ENCODE measurements at regions not wholly inside any gene's neighbourhood (a gene's known extent, or its start where the extent isn't known, plus 50 kb on each side); places are given as distances from the start of the nearest gene placed in this dataset.

- H4K20me1 ChIP-seq (replicated peaks; ENCODE audit: control insufficient read depth, insufficient read depth, low read length) = no peaks in the 10 kb centered on the region
- POLR2A ChIA-PET = no interaction called here
- H3K27me3 ChIP-seq (ENCODE audit: control insufficient read depth in 2 of 2, insufficient read depth in 2 of 2, low read length in 2 of 2) = no peaks in the 10 kb centered on the region
- DNase-seq (ENCODE audit: extremely low read depth in 1 of 4, low spot score in 3 of 4) (no peak), ATAC-seq (no peak), FAIRE-seq (no peak)
- H3K4me3 ChIP-seq = no peak overlapping the region
- no peaks in the 10 kb centered on the region for H3K9me1 ChIP-seq (ENCODE audit: control insufficient read depth, insufficient read depth, low read length)
- CTCF ChIA-PET (ENCODE audit: low intra/inter-chr PET ratio) = interaction anchor here (0.7 kb wide), 1 partner anchor 269 kb away, joined by 3 read pairs; no protein-coding TSS in a partner anchor
- H3K36me3 ChIP-seq (ENCODE audit: control insufficient read depth, insufficient read depth, low read length) = no peaks in the 10 kb centered on the region
- no peaks in the 10 kb centered on the region for H3K9me3 ChIP-seq (replicated peaks; ENCODE audit: control insufficient read depth, insufficient read depth, low read depth, low read length)
- H3K9ac ChIP-seq (ENCODE audit: insufficient read depth in 1 of 2, low read depth in 2 of 2, low read length in 2 of 2) = no peak overlapping the region
- intact Hi-C loops (cut with micrococcal nuclease) (no loop called here), in situ Hi-C loops (cut with MboI) (no loop called here)
- no TSS peak for BruUV-seq (replicated peaks)
- no peak overlapping the region for H3K4me2 ChIP-seq (ENCODE audit: insufficient read depth, low read length)
- H3K4me1 ChIP-seq (replicated peaks in 1 of 2; ENCODE audit: control insufficient read depth in 2 of 2, insufficient read depth in 2 of 2, low read length in 2 of 2) = no peaks in the 10 kb centered on the region
- no peaks in the 10 kb centered on the region for H3K79me2 ChIP-seq (ENCODE audit: control insufficient read depth, insufficient read depth, low read length)
- no peak overlapping the region for H2AFZ ChIP-seq (ENCODE audit: low read depth, low read length)
- H3K27ac ChIP-seq (ENCODE audit: extremely low read depth, low read depth, low read length) = no peak overlapping the region
- 0% methylated on average over 1 of the region's 1 CpG for WGBS (ENCODE audit: insufficient coverage, low coverage, missing lambda C conversion rate)
- TF ChIP-seq MYNN (IDR thresholded peaks at IDR 0.05) (no peak), MYNN (CRISPR knock-in tag; IDR thresholded peaks at IDR 0.05) (no peak), BDP1 (IDR thresholded peaks at IDR 0.05; ENCODE audit: insufficient read depth, insufficient read length) (no peak), XRCC3 (IDR thresholded peaks at IDR 0.05) (no peak), ELK3 (CRISPR knock-in tag; IDR thresholded peaks at IDR 0.05) (no peak), FIP1L1 (IDR thresholded peaks at IDR 0.05; ENCODE audit: low read depth, low read length, poor library complexity, severe bottlenecking) (no peak), TOE1 (IDR thresholded peaks at IDR 0.05; ENCODE audit: borderline replicate concordance) (no peak), TOE1 (CRISPR knock-in tag; IDR thresholded peaks at IDR 0.05; ENCODE audit: borderline replicate concordance, low read depth) (no peak), REST (IDR thresholded peaks at IDR 0.05; ENCODE audit: borderline replicate concordance) (no peak), REST (CRISPR knock-in tag; IDR thresholded peaks at IDR 0.05; ENCODE audit: low read depth) (no peak), ZNF395 (CRISPR knock-in tag; IDR thresholded peaks at IDR 0.05) (no peak), SNAPC5 (CRISPR knock-in tag; IDR thresholded peaks at IDR 0.05) (no peak), KDM4B (IDR thresholded peaks at IDR 0.05; ENCODE audit: borderline replicate concordance in 2 of 2, low read depth in 1 of 2) (no peak), TAF15 (IDR thresholded peaks at IDR 0.05; ENCODE audit: low read depth, low read length) (no peak)
These were observed 482.1 kb upstream of the ANO5 start for GRCh38 chr11:21710809-21711208.
